ENCODE measurements at regions not wholly inside any gene's neighbourhood (a gene's known extent, or its start where the extent isn't known, plus 50 kb on each side); places are given as distances from the start of the nearest gene placed in this dataset.

- H3K4me3 ChIP-seq (ENCODE audit: low read depth in 2 of 2, low read length in 2 of 2), result no peak overlapping the region
- H3K27me3 ChIP-seq (ENCODE audit: control insufficient read depth, insufficient read depth, low read length), result no peaks in the 10 kb centered on the region; the same call in 1 of the 2 replicates
- no peak overlapping the region for H3K27ac ChIP-seq (ENCODE audit: low read length)
- POLR2A ChIA-PET, result no interaction called here
- no peaks in the 10 kb centered on the region for H3K4me1 ChIP-seq (ENCODE audit: control insufficient read depth, insufficient read depth, low read length)
- no peak for ATAC-seq
- intact Hi-C loops (cut with micrococcal nuclease; ENCODE audit: unreplicated experiment) (no loop called here), in situ Hi-C loops (cut with HindIII; ENCODE audit: low pct_unique_long_range_greater_than_20kb, low sequenced_read_pairs) (no loop called here)
- no TSS peak for BruUV-seq (replicated peaks)
- H3K9me3 ChIP-seq (ENCODE audit: control insufficient read depth, insufficient read depth, low read depth, low read length), result no peaks in the 10 kb centered on the region
- TF ChIP-seq POLR2AphosphoS5 (IDR thresholded peaks at IDR 0.05; ENCODE audit: low read depth, low read length) (no peak), TCF7L2 (IDR thresholded peaks at IDR 0.05; ENCODE audit: low read depth, low read length) (no peak), REST (IDR thresholded peaks at IDR 0.05; ENCODE audit: insufficient read depth in 1 of 2, low read depth in 2 of 2, low read length in 1 of 2) (no peak), SIN3A (IDR thresholded peaks at IDR 0.05; ENCODE audit: borderline replicate concordance, insufficient read depth, low read depth, low read length) (no peak), CTCF (IDR thresholded peaks at IDR 0.05) (no peak)
- no peak for DNase-seq (ENCODE audit: low read depth, low spot score)
- no peaks in the 10 kb centered on the region for H3K36me3 ChIP-seq (ENCODE audit: control insufficient read depth, insufficient read depth, low read length)
- CTCF ChIA-PET, result no interaction called here
These were observed 89.0 kb downstream of the MIS18A start for GRCh38 chr21:32189688-32190483.

GRCh38 chr21:32186804-32187203, 92.0 kb downstream of the MIS18A start:
- Histone ChIP-seq H3K9me3 (ENCODE audit: control insufficient read depth, insufficient read depth, low read depth, low read length) (no peaks in the 10 kb centered on the region), H3K4me1 (ENCODE audit: control insufficient read depth, insufficient read depth, low read length) (no peaks in the 10 kb centered on the region), H3K4me3 (ENCODE audit: low read depth in 2 of 2, low read length in 2 of 2) (no peak overlapping the region), H3K27me3 (ENCODE audit: control insufficient read depth, insufficient read depth, low read length) (no peaks in the 10 kb centered on the region; the same call in 1 of the 2 replicates), H3K36me3 (ENCODE audit: control insufficient read depth, insufficient read depth, low read length) (no peaks in the 10 kb centered on the region), H3K27ac (ENCODE audit: low read length) (no peak overlapping the region)
- BruUV-seq (replicated peaks), result no TSS peak
- intact Hi-C loops (cut with micrococcal nuclease; ENCODE audit: unreplicated experiment) (no loop called here), in situ Hi-C loops (cut with HindIII; ENCODE audit: low pct_unique_long_range_greater_than_20kb, low sequenced_read_pairs) (no loop called here)
- ATAC-seq (no peak), DNase-seq (ENCODE audit: low read depth, low spot score) (no peak)
- ChIA-PET POLR2A (no interaction called here), CTCF (no interaction called here)
- TF ChIP-seq TCF7L2 (IDR thresholded peaks at IDR 0.05; ENCODE audit: low read depth, low read length) (no peak), POLR2AphosphoS5 (IDR thresholded peaks at IDR 0.05; ENCODE audit: low read depth, low read length) (no peak), SIN3A (IDR thresholded peaks at IDR 0.05; ENCODE audit: borderline replicate concordance, insufficient read depth, low read depth, low read length) (no peak), CTCF (IDR thresholded peaks at IDR 0.05) (no peak), REST (IDR thresholded peaks at IDR 0.05; ENCODE audit: insufficient read depth in 1 of 2, low read depth in 2 of 2, low read length in 1 of 2) (no peak)

Data from Panc1 (cell line).